GM23338 (cell line): ENCODE measurements at regions not wholly inside any gene's neighbourhood (a gene's known extent, or its start where the extent isn't known, plus 50 kb on each side); places are given as distances from the start of the nearest gene placed in this dataset.

Source experiments
- ATAC-seq: fragments of 200-7000 bp; cut with Tn5 transposase; 3 replicates; pipeline ENCODE4 v1.9.1; 2020
- DNase-seq: peaks from one replicate; pipeline ENCODE4 v3.0.0-alpha.2; 2015; ENCODE audit warnings: low spot score
- H2AFZ ChIP-seq: fragments of 200-600 bp; sonication (generic); 2 replicates; pipeline ENCODE4 v1.8.0; 2016; ENCODE audit warnings: antibody characterized with exemption, mild to moderate bottlenecking, moderate library complexity
- H3F3A ChIP-seq: fragments of 200-600 bp; sonication (generic); replicated peaks from 2 replicates; pipeline ENCODE4 v1.8.0; 2017; ENCODE audit warnings: antibody characterized with exemption, mixed run types, low read depth
- H3K27ac ChIP-seq: fragments of 200-600 bp; sonication (generic); 2 replicates; pipeline ENCODE4 v1.6.1; 2016; ENCODE audit warnings: low read depth
- H3K27me3 ChIP-seq: fragments of 200-600 bp; sonication (generic); 2 replicates; pipeline ENCODE4 v1.8.0; 2016; ENCODE audit warnings: mild to moderate bottlenecking, mixed run types, moderate library complexity; ENCODE audit not compliant: insufficient read depth
- H3K36me3 ChIP-seq: fragments of 200-600 bp; sonication (generic); 2 replicates; pipeline ENCODE4 v1.8.0; 2016; ENCODE audit warnings: mild to moderate bottlenecking; ENCODE audit not compliant: insufficient read depth
- H3K4me1 ChIP-seq: fragments of 200-600 bp; sonication (generic); 2 replicates; pipeline ENCODE4 v1.8.0; 2016; ENCODE audit warnings: mild to moderate bottlenecking, moderate library complexity; ENCODE audit not compliant: insufficient read depth
- H3K4me2 ChIP-seq: fragments of 200-600 bp; sonication (generic); 2 replicates; pipeline ENCODE4 v1.7.1; 2017; ENCODE audit warnings: mixed run types
- H3K4me3 ChIP-seq: fragments of 200-600 bp; sonication (generic); 2 replicates; pipeline ENCODE4 v1.6.1; 2016; ENCODE audit warnings: mixed run types
- H3K79me2 ChIP-seq: fragments of 200-600 bp; sonication (generic); replicated peaks from 2 replicates; pipeline ENCODE4 v1.8.0; 2017; ENCODE audit warnings: mild to moderate bottlenecking; ENCODE audit not compliant: insufficient read depth
- H3K9me2 ChIP-seq: fragments of 200-600 bp; sonication (generic); 2 replicates; pipeline ENCODE4 v1.8.0; 2017; ENCODE audit not compliant: insufficient read depth
- H4K20me1 ChIP-seq: fragments of 200-600 bp; sonication (generic); replicated peaks from 2 replicates; pipeline ENCODE4 v1.8.0; 2017; ENCODE audit warnings: mild to moderate bottlenecking; ENCODE audit not compliant: insufficient read depth
- H3K27ac Mint-ChIP-seq: 2 replicates; pipeline ENCODE4 v1.8.0; 2020; ENCODE audit warnings: inconsistent platforms, mild to moderate bottlenecking, moderate library complexity, mixed read lengths
- H3K27me3 Mint-ChIP-seq: 3 replicates; pipeline ENCODE4 v1.8.0; 2022; ENCODE audit warnings: low read depth, mild to moderate bottlenecking, moderate library complexity, mixed read lengths, inconsistent platforms; ENCODE audit not compliant: insufficient read depth, poor library complexity
- H3K36me3 Mint-ChIP-seq: 3 replicates; pipeline ENCODE4 v1.8.0; 2021; ENCODE audit warnings: low read depth, mild to moderate bottlenecking, inconsistent platforms, moderate library complexity, mixed read lengths
- H3K4me1 Mint-ChIP-seq: 3 replicates; pipeline ENCODE4 v1.8.0; 2020; ENCODE audit warnings: mild to moderate bottlenecking, inconsistent platforms, mixed read lengths
- H3K4me3 Mint-ChIP-seq: 3 replicates; pipeline ENCODE4 v1.8.0; 2021; ENCODE audit warnings: moderate library complexity, mild to moderate bottlenecking, inconsistent platforms, mixed read lengths
- H3K9me3 Mint-ChIP-seq: 3 replicates; pipeline ENCODE4 v1.8.0; 2020; ENCODE audit warnings: moderate library complexity, mild to moderate bottlenecking, inconsistent platforms, mixed read lengths
- EZH2 ChIP-seq: fragments of 200-600 bp; sonication (generic); IDR thresholded peaks from one replicate; pipeline ENCODE4 v1.8.0; 2017; ENCODE audit warnings: antibody characterized with exemption, mild to moderate bottlenecking, low read depth; ENCODE audit not compliant: unreplicated experiment
- EZH2phosphoT487 ChIP-seq: fragments of 200-600 bp; sonication (generic); IDR thresholded peaks from one replicate; pipeline ENCODE4 v1.8.1; 2018; ENCODE audit warnings: antibody characterized with exemption; ENCODE audit not compliant: unreplicated experiment
- NANOG ChIP-seq: IDR thresholded peaks from 2 replicates; pipeline ENCODE4 v1.6.1; 2016; ENCODE audit warnings: antibody characterized with exemption, borderline replicate concordance
- POLR2AphosphoS5 ChIP-seq: IDR thresholded peaks from 2 replicates; pipeline ENCODE4 v1.6.1; 2016; ENCODE audit warnings: antibody characterized with exemption, low read depth
- TF ChIP-seq, protein P1 (sequence below): IDR thresholded peaks from 2 replicates; pipeline ENCODE4 v1.6.1; 2016; ENCODE audit warnings: antibody characterized with exemption
- TF ChIP-seq, protein P2 (sequence below), 2 experiments: fragments of 200-600 bp in 1 of 2; sonication (generic) in 1 of 2; conservative IDR thresholded peaks; 2 replicates each; pipeline versions ENCODE4 v1.5.1 to v1.6.1; 2016 to 2017; ENCODE audit warnings: antibody characterized with exemption in 2 of 2, low read depth in 2 of 2, mild to moderate bottlenecking in 2 of 2, moderate library complexity in 1 of 2
- TF ChIP-seq, protein P3 (sequence below): IDR thresholded peaks from one replicate; pipeline ENCODE4 v1.6.1; 2018; ENCODE audit warnings: antibody characterized with exemption; ENCODE audit not compliant: unreplicated experiment
- TF ChIP-seq, protein P4 (sequence below): fragments of 250-450 bp; sonication (Bioruptor Pico); IDR thresholded peaks from 2 replicates; pipeline ENCODE4 v1.5.0; 2020; ENCODE audit warnings: mild to moderate bottlenecking, moderate library complexity

DNA sequence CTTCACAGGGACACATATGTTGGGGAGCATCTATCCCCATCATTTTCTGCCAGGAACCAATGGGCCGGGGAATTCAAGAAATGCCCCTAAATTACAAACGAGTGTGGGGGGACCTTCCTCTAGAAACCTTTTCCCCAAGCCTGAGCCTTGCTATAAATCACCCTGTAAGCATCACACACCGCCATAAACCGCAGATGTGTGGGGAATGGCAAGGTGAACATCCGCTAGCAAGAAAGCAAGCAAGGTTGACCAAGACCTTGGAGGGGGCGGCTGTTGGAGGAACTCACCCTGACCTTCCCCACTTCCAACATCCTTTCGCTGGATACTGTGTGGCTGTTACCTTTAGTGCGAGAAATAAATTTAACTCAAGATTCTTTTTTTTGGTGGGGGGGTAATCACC is 693.3 kb upstream of the TBX3 start (continued):
- TF ChIP-seq EZH2 (no peak), POLR2AphosphoS5 (no peak), EZH2phosphoT487 (no peak), NANOG (no peak)
- TF ChIP-seq, protein P1, sequence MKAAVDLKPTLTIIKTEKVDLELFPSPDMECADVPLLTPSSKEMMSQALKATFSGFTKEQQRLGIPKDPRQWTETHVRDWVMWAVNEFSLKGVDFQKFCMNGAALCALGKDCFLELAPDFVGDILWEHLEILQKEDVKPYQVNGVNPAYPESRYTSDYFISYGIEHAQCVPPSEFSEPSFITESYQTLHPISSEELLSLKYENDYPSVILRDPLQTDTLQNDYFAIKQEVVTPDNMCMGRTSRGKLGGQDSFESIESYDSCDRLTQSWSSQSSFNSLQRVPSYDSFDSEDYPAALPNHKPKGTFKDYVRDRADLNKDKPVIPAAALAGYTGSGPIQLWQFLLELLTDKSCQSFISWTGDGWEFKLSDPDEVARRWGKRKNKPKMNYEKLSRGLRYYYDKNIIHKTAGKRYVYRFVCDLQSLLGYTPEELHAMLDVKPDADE = no peak
- TF ChIP-seq, protein P2, sequence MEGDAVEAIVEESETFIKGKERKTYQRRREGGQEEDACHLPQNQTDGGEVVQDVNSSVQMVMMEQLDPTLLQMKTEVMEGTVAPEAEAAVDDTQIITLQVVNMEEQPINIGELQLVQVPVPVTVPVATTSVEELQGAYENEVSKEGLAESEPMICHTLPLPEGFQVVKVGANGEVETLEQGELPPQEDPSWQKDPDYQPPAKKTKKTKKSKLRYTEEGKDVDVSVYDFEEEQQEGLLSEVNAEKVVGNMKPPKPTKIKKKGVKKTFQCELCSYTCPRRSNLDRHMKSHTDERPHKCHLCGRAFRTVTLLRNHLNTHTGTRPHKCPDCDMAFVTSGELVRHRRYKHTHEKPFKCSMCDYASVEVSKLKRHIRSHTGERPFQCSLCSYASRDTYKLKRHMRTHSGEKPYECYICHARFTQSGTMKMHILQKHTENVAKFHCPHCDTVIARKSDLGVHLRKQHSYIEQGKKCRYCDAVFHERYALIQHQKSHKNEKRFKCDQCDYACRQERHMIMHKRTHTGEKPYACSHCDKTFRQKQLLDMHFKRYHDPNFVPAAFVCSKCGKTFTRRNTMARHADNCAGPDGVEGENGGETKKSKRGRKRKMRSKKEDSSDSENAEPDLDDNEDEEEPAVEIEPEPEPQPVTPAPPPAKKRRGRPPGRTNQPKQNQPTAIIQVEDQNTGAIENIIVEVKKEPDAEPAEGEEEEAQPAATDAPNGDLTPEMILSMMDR (conservative IDR thresholded peaks at IDR 0.05; ENCODE audit: low read depth in 2 of 2) = no peak
- TF ChIP-seq, protein P3, sequence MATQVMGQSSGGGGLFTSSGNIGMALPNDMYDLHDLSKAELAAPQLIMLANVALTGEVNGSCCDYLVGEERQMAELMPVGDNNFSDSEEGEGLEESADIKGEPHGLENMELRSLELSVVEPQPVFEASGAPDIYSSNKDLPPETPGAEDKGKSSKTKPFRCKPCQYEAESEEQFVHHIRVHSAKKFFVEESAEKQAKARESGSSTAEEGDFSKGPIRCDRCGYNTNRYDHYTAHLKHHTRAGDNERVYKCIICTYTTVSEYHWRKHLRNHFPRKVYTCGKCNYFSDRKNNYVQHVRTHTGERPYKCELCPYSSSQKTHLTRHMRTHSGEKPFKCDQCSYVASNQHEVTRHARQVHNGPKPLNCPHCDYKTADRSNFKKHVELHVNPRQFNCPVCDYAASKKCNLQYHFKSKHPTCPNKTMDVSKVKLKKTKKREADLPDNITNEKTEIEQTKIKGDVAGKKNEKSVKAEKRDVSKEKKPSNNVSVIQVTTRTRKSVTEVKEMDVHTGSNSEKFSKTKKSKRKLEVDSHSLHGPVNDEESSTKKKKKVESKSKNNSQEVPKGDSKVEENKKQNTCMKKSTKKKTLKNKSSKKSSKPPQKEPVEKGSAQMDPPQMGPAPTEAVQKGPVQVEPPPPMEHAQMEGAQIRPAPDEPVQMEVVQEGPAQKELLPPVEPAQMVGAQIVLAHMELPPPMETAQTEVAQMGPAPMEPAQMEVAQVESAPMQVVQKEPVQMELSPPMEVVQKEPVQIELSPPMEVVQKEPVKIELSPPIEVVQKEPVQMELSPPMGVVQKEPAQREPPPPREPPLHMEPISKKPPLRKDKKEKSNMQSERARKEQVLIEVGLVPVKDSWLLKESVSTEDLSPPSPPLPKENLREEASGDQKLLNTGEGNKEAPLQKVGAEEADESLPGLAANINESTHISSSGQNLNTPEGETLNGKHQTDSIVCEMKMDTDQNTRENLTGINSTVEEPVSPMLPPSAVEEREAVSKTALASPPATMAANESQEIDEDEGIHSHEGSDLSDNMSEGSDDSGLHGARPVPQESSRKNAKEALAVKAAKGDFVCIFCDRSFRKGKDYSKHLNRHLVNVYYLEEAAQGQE = no peak

DNA sequence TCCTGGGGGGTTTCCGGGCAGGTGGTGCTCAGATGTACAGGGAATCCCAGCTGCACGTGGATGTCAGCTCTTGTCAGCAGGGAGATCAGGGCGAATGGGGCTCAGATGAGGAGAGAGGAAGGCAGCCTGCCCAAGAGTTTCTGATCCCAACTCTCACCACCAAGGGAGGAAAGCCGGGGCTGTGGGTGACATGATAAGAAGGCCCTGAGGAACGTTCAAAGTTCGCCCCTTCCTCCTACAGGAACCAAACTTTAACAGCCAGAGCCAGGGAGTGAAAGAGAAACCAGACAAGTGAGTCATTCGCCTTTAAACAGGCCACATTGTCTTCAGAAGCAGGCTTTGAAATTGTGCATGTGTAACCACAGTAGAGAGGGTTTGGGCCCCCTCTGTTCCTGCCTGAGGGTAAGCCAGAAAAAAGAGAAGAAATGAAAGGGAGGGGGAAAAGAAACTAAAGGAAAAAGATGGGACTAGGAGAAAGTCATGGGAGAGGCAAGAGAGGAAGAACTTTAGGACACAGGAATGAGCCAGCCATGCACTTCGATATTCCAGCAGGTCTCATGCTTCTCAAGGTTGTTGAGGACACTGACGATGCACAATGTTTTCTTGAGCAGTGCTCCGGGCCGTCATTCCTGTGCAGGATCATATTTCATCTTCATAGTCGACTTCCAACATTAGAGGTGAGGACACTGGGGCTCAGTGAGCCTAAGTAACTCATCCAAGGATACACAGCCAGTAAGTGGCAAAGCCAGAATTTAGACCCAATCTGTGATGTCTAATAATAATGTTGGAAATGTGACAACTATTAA is 691.4 kb upstream of the TBX3 start:
- no peak overlapping the region for H3K4me2 ChIP-seq
- TF ChIP-seq, protein P4, sequence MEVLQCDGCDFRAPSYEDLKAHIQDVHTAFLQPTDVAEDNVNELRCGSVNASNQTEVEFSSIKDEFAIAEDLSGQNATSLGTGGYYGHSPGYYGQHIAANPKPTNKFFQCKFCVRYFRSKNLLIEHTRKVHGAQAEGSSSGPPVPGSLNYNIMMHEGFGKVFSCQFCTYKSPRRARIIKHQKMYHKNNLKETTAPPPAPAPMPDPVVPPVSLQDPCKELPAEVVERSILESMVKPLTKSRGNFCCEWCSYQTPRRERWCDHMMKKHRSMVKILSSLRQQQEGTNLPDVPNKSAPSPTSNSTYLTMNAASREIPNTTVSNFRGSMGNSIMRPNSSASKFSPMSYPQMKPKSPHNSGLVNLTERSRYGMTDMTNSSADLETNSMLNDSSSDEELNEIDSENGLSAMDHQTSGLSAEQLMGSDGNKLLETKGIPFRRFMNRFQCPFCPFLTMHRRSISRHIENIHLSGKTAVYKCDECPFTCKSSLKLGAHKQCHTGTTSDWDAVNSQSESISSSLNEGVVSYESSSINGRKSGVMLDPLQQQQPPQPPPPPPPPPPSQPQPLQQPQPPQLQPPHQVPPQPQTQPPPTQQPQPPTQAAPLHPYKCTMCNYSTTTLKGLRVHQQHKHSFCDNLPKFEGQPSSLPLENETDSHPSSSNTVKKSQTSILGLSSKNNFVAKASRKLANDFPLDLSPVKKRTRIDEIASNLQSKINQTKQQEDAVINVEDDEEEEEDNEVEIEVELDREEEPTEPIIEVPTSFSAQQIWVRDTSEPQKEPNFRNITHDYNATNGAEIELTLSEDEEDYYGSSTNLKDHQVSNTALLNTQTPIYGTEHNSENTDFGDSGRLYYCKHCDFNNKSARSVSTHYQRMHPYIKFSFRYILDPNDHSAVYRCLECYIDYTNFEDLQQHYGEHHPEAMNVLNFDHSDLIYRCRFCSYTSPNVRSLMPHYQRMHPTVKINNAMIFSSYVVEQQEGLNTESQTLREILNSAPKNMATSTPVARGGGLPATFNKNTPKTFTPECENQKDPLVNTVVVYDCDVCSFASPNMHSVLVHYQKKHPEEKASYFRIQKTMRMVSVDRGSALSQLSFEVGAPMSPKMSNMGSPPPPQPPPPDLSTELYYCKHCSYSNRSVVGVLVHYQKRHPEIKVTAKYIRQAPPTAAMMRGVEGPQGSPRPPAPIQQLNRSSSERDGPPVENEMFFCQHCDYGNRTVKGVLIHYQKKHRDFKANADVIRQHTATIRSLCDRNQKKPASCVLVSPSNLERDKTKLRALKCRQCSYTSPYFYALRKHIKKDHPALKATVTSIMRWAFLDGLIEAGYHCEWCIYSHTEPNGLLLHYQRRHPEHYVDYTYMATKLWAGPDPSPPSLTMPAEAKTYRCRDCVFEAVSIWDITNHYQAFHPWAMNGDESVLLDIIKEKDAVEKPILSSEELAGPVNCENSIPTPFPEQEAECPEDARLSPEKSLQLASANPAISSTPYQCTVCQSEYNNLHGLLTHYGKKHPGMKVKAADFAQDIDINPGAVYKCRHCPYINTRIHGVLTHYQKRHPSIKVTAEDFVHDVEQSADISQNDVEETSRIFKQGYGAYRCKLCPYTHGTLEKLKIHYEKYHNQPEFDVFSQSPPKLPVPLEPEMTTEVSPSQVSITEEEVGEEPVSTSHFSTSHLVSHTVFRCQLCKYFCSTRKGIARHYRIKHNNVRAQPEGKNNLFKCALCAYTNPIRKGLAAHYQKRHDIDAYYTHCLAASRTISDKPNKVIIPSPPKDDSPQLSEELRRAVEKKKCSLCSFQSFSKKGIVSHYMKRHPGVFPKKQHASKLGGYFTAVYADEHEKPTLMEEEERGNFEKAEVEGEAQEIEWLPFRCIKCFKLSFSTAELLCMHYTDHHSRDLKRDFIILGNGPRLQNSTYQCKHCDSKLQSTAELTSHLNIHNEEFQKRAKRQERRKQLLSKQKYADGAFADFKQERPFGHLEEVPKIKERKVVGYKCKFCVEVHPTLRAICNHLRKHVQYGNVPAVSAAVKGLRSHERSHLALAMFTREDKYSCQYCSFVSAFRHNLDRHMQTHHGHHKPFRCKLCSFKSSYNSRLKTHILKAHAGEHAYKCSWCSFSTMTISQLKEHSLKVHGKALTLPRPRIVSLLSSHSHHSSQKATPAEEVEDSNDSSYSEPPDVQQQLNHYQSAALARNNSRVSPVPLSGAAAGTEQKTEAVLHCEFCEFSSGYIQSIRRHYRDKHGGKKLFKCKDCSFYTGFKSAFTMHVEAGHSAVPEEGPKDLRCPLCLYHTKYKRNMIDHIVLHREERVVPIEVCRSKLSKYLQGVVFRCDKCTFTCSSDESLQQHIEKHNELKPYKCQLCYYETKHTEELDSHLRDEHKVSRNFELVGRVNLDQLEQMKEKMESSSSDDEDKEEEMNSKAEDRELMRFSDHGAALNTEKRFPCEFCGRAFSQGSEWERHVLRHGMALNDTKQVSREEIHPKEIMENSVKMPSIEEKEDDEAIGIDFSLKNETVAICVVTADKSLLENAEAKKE (CRISPR knock-in tag) = no peak
- no peak for TF ChIP-seq POLR2AphosphoS5
- TF ChIP-seq, protein P2 (conservative IDR thresholded peaks at IDR 0.05; ENCODE audit: low read depth in 2 of 2) = no peak

More for the DNA sequence above, 691.4 kb upstream of the TBX3 start:
- ATAC-seq (no peak), DNase-seq (no peak)
- Histone ChIP-seq H3K9me2 (peaks cover 4% of the 10 kb centered on the region; the same call in 1 of the 2 replicates), H3K79me2 (no peaks in the 10 kb centered on the region), H3F3A (no peaks in the 10 kb centered on the region), H3K27ac (no peak overlapping the region), H3K4me1 (no peaks in the 10 kb centered on the region), H3K27me3 (no peaks in the 10 kb centered on the region), H3K36me3 (no peaks in the 10 kb centered on the region), H4K20me1 (no peaks in the 10 kb centered on the region), H2AFZ (no peak overlapping the region; the same call in 1 of the 2 replicates), H3K4me3 (no peak overlapping the region)
- H3K36me3 Mint-ChIP-seq = no peaks in the 10 kb centered on the region
- peaks cover 4% of the 10 kb centered on the region for H3K27me3 Mint-ChIP-seq
- H3K9me3 Mint-ChIP-seq = peaks cover 2% of the 10 kb centered on the region; the same call in 1 of the 3 replicates
- H3K4me1 Mint-ChIP-seq = peaks cover 10% of the 10 kb centered on the region
- no peak overlapping the region for H3K27ac Mint-ChIP-seq
- H3K4me3 Mint-ChIP-seq = no peak overlapping the region
